ENCODE measurements at regions not wholly inside any gene's neighbourhood (a gene's known extent, or its start where the extent isn't known, plus 50 kb on each side); places are given as distances from the start of the nearest gene placed in this dataset.

DNA sequence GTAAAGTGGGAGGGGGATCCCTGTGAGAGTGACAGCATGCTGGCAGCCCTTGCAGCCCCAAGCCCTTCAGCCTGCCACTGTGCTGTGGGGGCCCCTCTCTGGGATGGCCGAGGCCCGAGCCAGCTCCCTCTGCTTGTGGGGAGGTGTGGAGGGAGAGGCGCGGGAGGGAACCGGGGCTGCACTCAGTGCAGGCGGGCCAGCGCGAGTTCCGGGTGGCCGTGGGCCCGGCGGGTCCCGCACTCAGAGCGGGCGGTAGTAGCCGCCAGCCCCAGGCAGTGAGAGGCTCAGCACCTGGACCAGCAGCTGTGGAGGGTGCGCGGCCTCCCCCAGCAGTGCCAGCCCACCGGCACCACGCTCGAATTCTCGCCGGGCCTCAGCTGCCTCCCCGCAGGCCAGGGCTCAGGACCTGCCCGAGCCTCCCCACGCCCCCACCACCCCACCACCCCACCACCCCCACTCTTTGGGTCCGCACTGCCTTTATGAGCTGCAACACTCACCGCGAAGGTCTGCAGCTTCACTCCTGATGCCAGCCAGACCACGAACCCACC lies 208.1 kb downstream of the CDH19 start:
- no peak for TF ChIP-seq FOXK1 (CRISPR knock-in tag; IDR thresholded peaks at IDR 0.05)
- TF ChIP-seq, protein P1, sequence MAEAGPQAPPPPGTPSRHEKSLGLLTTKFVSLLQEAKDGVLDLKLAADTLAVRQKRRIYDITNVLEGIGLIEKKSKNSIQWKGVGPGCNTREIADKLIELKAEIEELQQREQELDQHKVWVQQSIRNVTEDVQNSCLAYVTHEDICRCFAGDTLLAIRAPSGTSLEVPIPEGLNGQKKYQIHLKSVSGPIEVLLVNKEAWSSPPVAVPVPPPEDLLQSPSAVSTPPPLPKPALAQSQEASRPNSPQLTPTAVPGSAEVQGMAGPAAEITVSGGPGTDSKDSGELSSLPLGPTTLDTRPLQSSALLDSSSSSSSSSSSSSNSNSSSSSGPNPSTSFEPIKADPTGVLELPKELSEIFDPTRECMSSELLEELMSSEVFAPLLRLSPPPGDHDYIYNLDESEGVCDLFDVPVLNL (CRISPR knock-in tag; IDR thresholded peaks at IDR 0.05; ENCODE audit: borderline replicate concordance, low read depth): no peak

All from WTC11 (cell line).